Panc1 (cell line): ENCODE measurements at regions not wholly inside any gene's neighbourhood (a gene's known extent, or its start where the extent isn't known, plus 50 kb on each side); places are given as distances from the start of the nearest gene placed in this dataset.

Source experiments
- CTCF ChIP-seq: fragments of 450-650 bp; IDR thresholded peaks from 2 replicates; pipeline ENCODE4 v1.5.1; 2017; ENCODE audit warnings: mild to moderate bottlenecking
- POLR2AphosphoS5 ChIP-seq: IDR thresholded peaks from 2 replicates; pipeline ENCODE4 v1.6.1; 2012; ENCODE audit warnings: mild to moderate bottlenecking, low read depth, low read length, moderate library complexity

- no peak for TF ChIP-seq POLR2AphosphoS5
- TF ChIP-seq CTCF: no peak
Observed at GRCh38 chr6:6993503-6994237, 114.1 kb upstream of the RREB1 start.
